Thoracic aorta (tissue), 2 donors: ENCODE measurements at regions not wholly inside any gene's neighbourhood (a gene's known extent, or its start where the extent isn't known, plus 50 kb on each side); places are given as distances from the start of the nearest gene placed in this dataset.
"Not testable (repeated sequence)": the region's sequence is repeated elsewhere in the genome, so short reads cannot be mapped to it uniquely, and the experiment has no call there.

Experiments used
- ATAC-seq: fragments of 150-250 bp; one replicate; pipeline ENCODE4 v1.8.0; 2017; ENCODE audit warnings: low read depth; ENCODE audit not compliant: insufficient number of reproducible peaks, low FRiP score
- DNase-seq: peaks from one replicate; pipeline ENCODE4 v3.0.0-alpha.2; 2020; ENCODE audit warnings: low spot score
- H3K27ac ChIP-seq, 2 donors: fragments of 200-600 bp; sonication (generic); 1 replicate in 1 of 2; 2 replicates in 1 of 2; pipeline ENCODE4 v1.5.1; 2016; ENCODE audit warnings: mild to moderate bottlenecking in 2 of 2, moderate library complexity in 2 of 2
- H3K27me3 ChIP-seq: fragments of 200-600 bp; sonication (generic); replicated peaks from 2 replicates; pipeline ENCODE4 v1.6.0; 2016; ENCODE audit warnings: mild to moderate bottlenecking; ENCODE audit not compliant: insufficient read depth
- H3K36me3 ChIP-seq: fragments of 200-600 bp; sonication (generic); one replicate; pipeline ENCODE4 v1.5.1; 2016
- H3K4me1 ChIP-seq, 2 donors: fragments of 200-600 bp; sonication (generic); 1 replicate in 1 of 2; 2 replicates in 1 of 2; pipeline versions ENCODE4 v1.5.1 to v1.6.0; 2016; ENCODE audit warnings: low read depth in 2 of 2, mild to moderate bottlenecking in 1 of 2; ENCODE audit not compliant: control insufficient read depth in 1 of 2
- H3K4me3 ChIP-seq: fragments of 200-600 bp; sonication (generic); 2 replicates; pipeline ENCODE4 v1.5.1; 2016; ENCODE audit warnings: mild to moderate bottlenecking
- H3K9me3 ChIP-seq: fragments of 200-600 bp; sonication (generic); 2 replicates; pipeline ENCODE4 v1.5.1; 2016
- TF ChIP-seq, protein P1 (sequence below): fragments of 200-600 bp; sonication (generic); IDR thresholded peaks from one replicate; pipeline ENCODE4 v1.5.1; 2019; ENCODE audit warnings: antibody characterized with exemption

DNA sequence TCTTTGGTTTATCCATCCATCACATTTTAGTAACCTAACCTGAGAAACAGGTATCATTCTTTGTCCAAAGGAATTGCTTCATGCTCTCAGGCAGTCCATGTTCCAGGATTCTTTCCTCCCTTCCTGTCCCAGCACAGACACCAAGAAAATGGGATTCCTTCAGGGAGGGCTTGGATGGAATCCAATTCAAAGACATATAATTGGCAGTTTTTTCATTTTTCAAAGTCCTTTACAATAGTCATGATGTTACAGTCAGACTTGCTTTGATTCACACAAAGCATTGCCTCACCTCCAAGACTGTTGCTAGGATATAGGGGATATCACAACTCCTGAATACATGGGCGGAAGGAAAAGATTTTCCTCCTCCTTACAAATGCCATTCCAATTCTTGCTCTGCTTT is 241.4 kb upstream of the ACVR2A start:
- H3K4me1 ChIP-seq = no peaks in the 10 kb centered on the region
- no peak for ATAC-seq

DNA sequence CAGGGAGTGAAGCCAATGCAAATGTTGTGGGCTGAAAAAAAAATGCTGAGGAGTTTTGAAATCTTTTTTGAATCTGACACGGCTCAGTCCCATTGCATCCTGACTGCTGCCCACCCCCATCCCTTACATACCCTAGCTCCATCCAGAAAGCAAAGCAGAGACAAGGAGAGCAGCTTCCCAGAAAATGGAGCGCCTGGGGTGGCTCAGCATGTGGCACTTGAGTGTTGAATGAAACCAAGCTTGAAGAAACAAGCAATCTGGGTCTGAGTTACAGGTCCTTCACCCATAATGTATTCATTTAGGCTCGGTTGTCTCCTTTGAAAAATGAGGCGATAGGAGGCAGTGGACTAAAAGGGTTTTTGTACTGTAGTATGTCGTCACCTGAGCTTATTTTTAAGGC is 244.2 kb upstream of the ACVR2A start:
- Histone ChIP-seq H3K36me3 (no peaks in the 10 kb centered on the region), H3K27me3 (no peaks in the 10 kb centered on the region), H3K4me1 (no peaks in the 10 kb centered on the region), H3K27ac (no peak overlapping the region), H3K4me3 (no peak overlapping the region), H3K9me3 (no peaks in the 10 kb centered on the region)
- TF ChIP-seq, protein P1, sequence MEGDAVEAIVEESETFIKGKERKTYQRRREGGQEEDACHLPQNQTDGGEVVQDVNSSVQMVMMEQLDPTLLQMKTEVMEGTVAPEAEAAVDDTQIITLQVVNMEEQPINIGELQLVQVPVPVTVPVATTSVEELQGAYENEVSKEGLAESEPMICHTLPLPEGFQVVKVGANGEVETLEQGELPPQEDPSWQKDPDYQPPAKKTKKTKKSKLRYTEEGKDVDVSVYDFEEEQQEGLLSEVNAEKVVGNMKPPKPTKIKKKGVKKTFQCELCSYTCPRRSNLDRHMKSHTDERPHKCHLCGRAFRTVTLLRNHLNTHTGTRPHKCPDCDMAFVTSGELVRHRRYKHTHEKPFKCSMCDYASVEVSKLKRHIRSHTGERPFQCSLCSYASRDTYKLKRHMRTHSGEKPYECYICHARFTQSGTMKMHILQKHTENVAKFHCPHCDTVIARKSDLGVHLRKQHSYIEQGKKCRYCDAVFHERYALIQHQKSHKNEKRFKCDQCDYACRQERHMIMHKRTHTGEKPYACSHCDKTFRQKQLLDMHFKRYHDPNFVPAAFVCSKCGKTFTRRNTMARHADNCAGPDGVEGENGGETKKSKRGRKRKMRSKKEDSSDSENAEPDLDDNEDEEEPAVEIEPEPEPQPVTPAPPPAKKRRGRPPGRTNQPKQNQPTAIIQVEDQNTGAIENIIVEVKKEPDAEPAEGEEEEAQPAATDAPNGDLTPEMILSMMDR = no peak
- no peak for ATAC-seq
- DNase-seq = no peak

More for the DNA sequence above, 241.4 kb upstream of the ACVR2A start:
- DNase-seq = no peak
- no peaks in the 10 kb centered on the region for H3K36me3 ChIP-seq
- H3K4me3 ChIP-seq = no peak overlapping the region
- no peak overlapping the region for H3K27ac ChIP-seq
- H3K27me3 ChIP-seq = no peaks in the 10 kb centered on the region
- TF ChIP-seq, protein P1 = no peak
- H3K9me3 ChIP-seq = no peaks in the 10 kb centered on the region

GRCh38 chr2:147600223-147600622 is 244.6 kb upstream of the ACVR2A start:
- Histone ChIP-seq H3K4me3 (no peak overlapping the region), H3K36me3 (no peaks in the 10 kb centered on the region), H3K4me1 (no peaks in the 10 kb centered on the region), H3K27ac (no peak overlapping the region), H3K9me3 (no peaks in the 10 kb centered on the region), H3K27me3 (no peaks in the 10 kb centered on the region)
- ATAC-seq (no peak), DNase-seq (no peak)
- TF ChIP-seq, protein P1 = no peak

DNA sequence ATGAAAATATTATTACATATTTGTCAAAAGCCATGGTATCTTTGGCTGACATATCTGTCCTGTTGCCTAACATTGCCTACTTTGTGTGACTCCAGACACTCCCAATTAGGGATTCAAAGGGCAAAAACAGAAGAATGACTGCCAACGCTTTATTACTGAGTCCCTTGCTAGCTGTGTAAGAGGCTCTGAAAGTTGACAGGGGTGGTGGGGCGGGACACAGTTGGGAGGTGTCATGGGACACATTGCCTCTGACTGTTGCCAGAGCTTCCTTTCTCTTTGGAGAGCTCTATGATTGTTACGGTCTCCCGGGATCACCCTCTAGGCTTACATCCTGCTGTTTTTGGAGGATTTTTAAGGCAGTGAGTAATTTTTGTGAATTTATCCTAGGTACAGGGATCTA is 249.6 kb upstream of the ACVR2A start:
- ATAC-seq = no peak
- no peak for DNase-seq
- H3K27me3 ChIP-seq = no peaks in the 10 kb centered on the region
- H3K36me3 ChIP-seq = no peaks in the 10 kb centered on the region
- no peak overlapping the region for H3K4me3 ChIP-seq
- no peak overlapping the region for H3K27ac ChIP-seq
- peaks cover 4% of the 10 kb centered on the region for H3K9me3 ChIP-seq
- H3K4me1 ChIP-seq = no peaks in the 10 kb centered on the region
- TF ChIP-seq, protein P1 = no peak

GRCh38 chr2:147594038-147594437 is 250.8 kb upstream of the ACVR2A start:
- H3K4me3 ChIP-seq = no peak overlapping the region
- TF ChIP-seq, protein P1 = no peak
- no peak for ATAC-seq

GRCh38 chr2:147592784-147593183 is 252.0 kb upstream of the ACVR2A start:
- H3K9me3 ChIP-seq, H3K27me3 ChIP-seq, ATAC-seq, DNase-seq, H3K4me1 ChIP-seq, H3K36me3 ChIP-seq, H3K27ac ChIP-seq, H3K4me3 ChIP-seq: not testable (repeated sequence)

More at GRCh38 chr2:147594038-147594437, 250.8 kb upstream of the ACVR2A start:
- H3K4me1 ChIP-seq = no peaks in the 10 kb centered on the region
- DNase-seq = no peak
- no peaks in the 10 kb centered on the region for H3K36me3 ChIP-seq
- H3K27me3 ChIP-seq = no peaks in the 10 kb centered on the region
- no peak overlapping the region for H3K27ac ChIP-seq
- H3K9me3 ChIP-seq = peaks cover 4% of the 10 kb centered on the region
